ENCODE measurements at regions not wholly inside any gene's neighbourhood (a gene's known extent, or its start where the extent isn't known, plus 50 kb on each side); places are given as distances from the start of the nearest gene placed in this dataset.

GRCh38 chr16:18003033-18003432, 333.5 kb downstream of the NPIPA8 start:
- Histone ChIP-seq H2AK5ac (ENCODE audit: low read depth, low read length) (no peak overlapping the region), H3K4me2 (ENCODE audit: insufficient read depth, low read length, poor library complexity, severe bottlenecking) (no peak overlapping the region), H3K4me3 (ENCODE audit: low read length in 2 of 2) (no peak overlapping the region), H3K4ac (ENCODE audit: low read length) (no peak overlapping the region), H2BK15ac (ENCODE audit: low read length) (no peak overlapping the region), H3K9me3 (replicated peaks in 1 of 2; ENCODE audit: control insufficient read depth in 2 of 2, insufficient read depth in 1 of 2, low read depth in 1 of 2, low read length in 2 of 2) (no peaks in the 10 kb centered on the region), H3K27ac (replicated peaks; ENCODE audit: low read length) (no peak overlapping the region), H2BK5ac (ENCODE audit: low read length) (no peak overlapping the region), H3K14ac (ENCODE audit: low read length) (no peak overlapping the region), H4K91ac (ENCODE audit: low read depth, low read length, poor library complexity) (no peak overlapping the region), H3K79me1 (ENCODE audit: low read depth, low read length) (no peaks in the 10 kb centered on the region), H3K4me1 (ENCODE audit: control insufficient read depth in 2 of 2, insufficient read depth in 1 of 2, low read depth in 1 of 2, low read length in 2 of 2) (no peaks in the 10 kb centered on the region), H2AFZ (ENCODE audit: low read length) (no peak overlapping the region), H3K23ac (ENCODE audit: low read depth, low read length, poor library complexity) (no peak overlapping the region), H3K27me3 (ENCODE audit: control insufficient read depth in 3 of 3, insufficient read depth in 3 of 3, low read depth in 1 of 3, low read length in 3 of 3) (no peaks in the 10 kb centered on the region), H3K36me3 (replicated peaks in 1 of 2; ENCODE audit: control insufficient read depth in 2 of 2, insufficient read depth in 2 of 2, low read length in 2 of 2) (no peaks in the 10 kb centered on the region), H4K8ac (ENCODE audit: low read depth, low read length) (no peak overlapping the region), H2BK120ac (ENCODE audit: low read depth, low read length) (no peak overlapping the region), H2BK12ac (ENCODE audit: low read length) (no peak overlapping the region), H3K18ac (ENCODE audit: low read length) (no peak overlapping the region), H3K9ac (ENCODE audit: low read depth, low read length, poor library complexity) (no peak overlapping the region)
- no peak for DNase-seq (ENCODE audit: low spot score)
- no CpG with 5 or more reads among the region's 6 CpGs for WGBS, 2 donors (ENCODE audit: extremely low coverage in 2 of 2, insufficient read length in 2 of 2, insufficient replicate concordance in 1 of 2)

- no peak overlapping the region for H4K8ac ChIP-seq (ENCODE audit: low read depth, low read length)
- no peak overlapping the region for H3K4me3 ChIP-seq (ENCODE audit: low read length in 2 of 2)
- H2BK12ac ChIP-seq (ENCODE audit: low read length) = no peak overlapping the region
- no peak for DNase-seq (ENCODE audit: low spot score)
- H2AFZ ChIP-seq (ENCODE audit: low read length) = no peak overlapping the region
- H3K27ac ChIP-seq (replicated peaks; ENCODE audit: low read length) = no peak overlapping the region
- H3K27me3 ChIP-seq (ENCODE audit: control insufficient read depth in 3 of 3, insufficient read depth in 3 of 3, low read depth in 1 of 3, low read length in 3 of 3) = no peaks in the 10 kb centered on the region
- no peak overlapping the region for H2BK15ac ChIP-seq (ENCODE audit: low read length)
- no CpG with 5 or more reads among the region's 6 CpGs for WGBS, 2 donors (ENCODE audit: extremely low coverage in 2 of 2, insufficient read length in 2 of 2, insufficient replicate concordance in 1 of 2)
- no peak overlapping the region for H4K91ac ChIP-seq (ENCODE audit: low read depth, low read length, poor library complexity)
- H3K23ac ChIP-seq (ENCODE audit: low read depth, low read length, poor library complexity) = no peak overlapping the region
- no peaks in the 10 kb centered on the region for H3K36me3 ChIP-seq (replicated peaks in 1 of 2; ENCODE audit: control insufficient read depth in 2 of 2, insufficient read depth in 2 of 2, low read length in 2 of 2)
- no peaks in the 10 kb centered on the region for H3K4me1 ChIP-seq (ENCODE audit: control insufficient read depth in 2 of 2, insufficient read depth in 1 of 2, low read depth in 1 of 2, low read length in 2 of 2)
- H2BK5ac ChIP-seq (ENCODE audit: low read length) = no peak overlapping the region
- H3K4me2 ChIP-seq (ENCODE audit: insufficient read depth, low read length, poor library complexity, severe bottlenecking) = no peak overlapping the region
- H3K18ac ChIP-seq (ENCODE audit: low read length) = no peak overlapping the region
- H3K9me3 ChIP-seq (replicated peaks in 1 of 2; ENCODE audit: control insufficient read depth in 2 of 2, insufficient read depth in 1 of 2, low read depth in 1 of 2, low read length in 2 of 2) = no peaks in the 10 kb centered on the region
- no peak overlapping the region for H3K4ac ChIP-seq (ENCODE audit: low read length)
- no peak overlapping the region for H3K14ac ChIP-seq (ENCODE audit: low read length)
- H2AK5ac ChIP-seq (ENCODE audit: low read depth, low read length) = no peak overlapping the region
- H3K9ac ChIP-seq (ENCODE audit: low read depth, low read length, poor library complexity) = no peak overlapping the region
- no peaks in the 10 kb centered on the region for H3K79me1 ChIP-seq (ENCODE audit: low read depth, low read length)
- no peak overlapping the region for H2BK120ac ChIP-seq (ENCODE audit: low read depth, low read length)
Observed at GRCh38 chr16:17998996-17999395, 337.5 kb downstream of the NPIPA8 start.

GRCh38 chr16:17998550-17998949, 338.0 kb downstream of the NPIPA8 start:
- H3K23ac ChIP-seq (ENCODE audit: low read depth, low read length, poor library complexity) = no peak overlapping the region
- H3K4ac ChIP-seq (ENCODE audit: low read length) = no peak overlapping the region
- H2BK5ac ChIP-seq (ENCODE audit: low read length) = no peak overlapping the region
- H4K91ac ChIP-seq (ENCODE audit: low read depth, low read length, poor library complexity) = no peak overlapping the region
- no peak overlapping the region for H2AFZ ChIP-seq (ENCODE audit: low read length)
- H3K9me3 ChIP-seq (replicated peaks in 1 of 2; ENCODE audit: control insufficient read depth in 2 of 2, insufficient read depth in 1 of 2, low read depth in 1 of 2, low read length in 2 of 2) = no peaks in the 10 kb centered on the region
- no peak overlapping the region for H2BK15ac ChIP-seq (ENCODE audit: low read length)
- no peaks in the 10 kb centered on the region for H3K79me1 ChIP-seq (ENCODE audit: low read depth, low read length)
- WGBS, 2 donors (ENCODE audit: extremely low coverage in 2 of 2, insufficient read length in 2 of 2, insufficient replicate concordance in 1 of 2) = no CpG with 5 or more reads among the region's 1 CpG
- H2AK5ac ChIP-seq (ENCODE audit: low read depth, low read length) = no peak overlapping the region
- H3K27me3 ChIP-seq (ENCODE audit: control insufficient read depth in 3 of 3, insufficient read depth in 3 of 3, low read depth in 1 of 3, low read length in 3 of 3) = no peaks in the 10 kb centered on the region
- DNase-seq (ENCODE audit: low spot score) = no peak
- H3K27ac ChIP-seq (replicated peaks; ENCODE audit: low read length) = no peak overlapping the region
- no peak overlapping the region for H2BK120ac ChIP-seq (ENCODE audit: low read depth, low read length)
- no peaks in the 10 kb centered on the region for H3K36me3 ChIP-seq (replicated peaks in 1 of 2; ENCODE audit: control insufficient read depth in 2 of 2, insufficient read depth in 2 of 2, low read length in 2 of 2)
- H2BK12ac ChIP-seq (ENCODE audit: low read length) = no peak overlapping the region
- H3K4me1 ChIP-seq (ENCODE audit: control insufficient read depth in 2 of 2, insufficient read depth in 1 of 2, low read depth in 1 of 2, low read length in 2 of 2) = no peaks in the 10 kb centered on the region
- no peak overlapping the region for H3K14ac ChIP-seq (ENCODE audit: low read length)
- H3K4me3 ChIP-seq (ENCODE audit: low read length in 2 of 2) = no peak overlapping the region
- no peak overlapping the region for H3K18ac ChIP-seq (ENCODE audit: low read length)
- H3K9ac ChIP-seq (ENCODE audit: low read depth, low read length, poor library complexity) = no peak overlapping the region
- H3K4me2 ChIP-seq (ENCODE audit: insufficient read depth, low read length, poor library complexity, severe bottlenecking) = no peak overlapping the region
- H4K8ac ChIP-seq (ENCODE audit: low read depth, low read length) = no peak overlapping the region

GRCh38 chr16:17994027-17994426, 342.5 kb downstream of the NPIPA8 start:
- Histone ChIP-seq H2AK5ac (ENCODE audit: low read depth, low read length) (no peak overlapping the region), H3K4me2 (ENCODE audit: insufficient read depth, low read length, poor library complexity, severe bottlenecking) (no peak overlapping the region), H3K27ac (replicated peaks; ENCODE audit: low read length) (no peak overlapping the region), H3K4me1 (ENCODE audit: control insufficient read depth in 2 of 2, insufficient read depth in 1 of 2, low read depth in 1 of 2, low read length in 2 of 2) (peaks cover 0 to 3% of the 10 kb centered on the region in 2 donors), H4K91ac (ENCODE audit: low read depth, low read length, poor library complexity) (no peak overlapping the region), H2BK15ac (ENCODE audit: low read length) (no peak overlapping the region), H3K36me3 (replicated peaks in 1 of 2; ENCODE audit: control insufficient read depth in 2 of 2, insufficient read depth in 2 of 2, low read length in 2 of 2) (no peaks in the 10 kb centered on the region), H3K9me3 (replicated peaks in 1 of 2; ENCODE audit: control insufficient read depth in 2 of 2, insufficient read depth in 1 of 2, low read depth in 1 of 2, low read length in 2 of 2) (no peaks in the 10 kb centered on the region), H2BK12ac (ENCODE audit: low read length) (no peak overlapping the region), H2AFZ (ENCODE audit: low read length) (no peak overlapping the region), H3K18ac (ENCODE audit: low read length) (no peak overlapping the region), H3K14ac (ENCODE audit: low read length) (no peak overlapping the region), H3K27me3 (ENCODE audit: control insufficient read depth in 3 of 3, insufficient read depth in 3 of 3, low read depth in 1 of 3, low read length in 3 of 3) (no peaks in the 10 kb centered on the region), H3K4me3 (ENCODE audit: low read length in 2 of 2) (no peak overlapping the region), H2BK5ac (ENCODE audit: low read length) (no peak overlapping the region), H3K79me1 (ENCODE audit: low read depth, low read length) (no peaks in the 10 kb centered on the region), H3K23ac (ENCODE audit: low read depth, low read length, poor library complexity) (no peak overlapping the region), H3K9ac (ENCODE audit: low read depth, low read length, poor library complexity) (no peak overlapping the region), H2BK120ac (ENCODE audit: low read depth, low read length) (no peak overlapping the region), H3K4ac (ENCODE audit: low read length) (no peak overlapping the region), H4K8ac (ENCODE audit: low read depth, low read length) (no peak overlapping the region)
- DNase-seq (ENCODE audit: low spot score) = no peak
- no CpG with 5 or more reads among the region's 5 CpGs for WGBS, 2 donors (ENCODE audit: extremely low coverage in 2 of 2, insufficient read length in 2 of 2, insufficient replicate concordance in 1 of 2)

All from neuronal stem cell (in vitro differentiated cells).